SK-N-SH treated with all-trans-retinoic acid at 6 μM for 48 hours (cell line): ENCODE measurements at regions not wholly inside any gene's neighbourhood (a gene's known extent, or its start where the extent isn't known, plus 50 kb on each side); places are given as distances from the start of the nearest gene placed in this dataset.

Experiments
- ATAC-seq: fragments of 200-7000 bp; cut with Tn5 transposase; 3 replicates; pipeline ENCODE4 v1.9.1; 2020; ENCODE audit warnings: mild to moderate bottlenecking, moderate library complexity
- ARNTL ChIP-seq: fragments of 450-650 bp; formaldehyde crosslinking; IDR thresholded peaks from 2 replicates; pipeline ENCODE4 v1.5.0; 2020; ENCODE audit warnings: low read depth, mild to moderate bottlenecking, moderate library complexity, borderline replicate concordance
- BACH2 ChIP-seq: fragments of 250-450 bp; sonication (Bioruptor Pico); IDR thresholded peaks from 2 replicates; pipeline ENCODE4 v1.9.0; 2021; ENCODE audit warnings: mild to moderate bottlenecking, borderline replicate concordance
- CREB5 ChIP-seq: fragments of 250-450 bp; sonication (Bioruptor Pico); IDR thresholded peaks from 2 replicates; pipeline ENCODE4 v1.5.1; 2020; ENCODE audit warnings: low read depth, mild to moderate bottlenecking, moderate library complexity
- CSDC2 ChIP-seq: fragments of 250-450 bp; sonication (Bioruptor Pico); IDR thresholded peaks from 2 replicates; pipeline ENCODE4 v1.5.0; 2020; ENCODE audit warnings: mild to moderate bottlenecking, moderate library complexity
- ESRRG ChIP-seq: fragments of 250-450 bp; sonication (Bioruptor Pico); IDR thresholded peaks from 2 replicates; pipeline ENCODE4 v1.6.1; 2021; ENCODE audit warnings: mild to moderate bottlenecking
- GLIS3 ChIP-seq: fragments of 250-450 bp; sonication (Bioruptor Pico); IDR thresholded peaks from 2 replicates; pipeline ENCODE4 v1.5.0; 2020; ENCODE audit warnings: mild to moderate bottlenecking, moderate library complexity
- OSR1 ChIP-seq: fragments of 250-450 bp; sonication (Bioruptor Pico); IDR thresholded peaks from 2 replicates; pipeline ENCODE4 v1.8.0; 2022; ENCODE audit warnings: moderate library complexity, mild to moderate bottlenecking, inconsistent platforms
- PATZ1 ChIP-seq: fragments of 250-450 bp; sonication (Bioruptor Pico); IDR thresholded peaks from 2 replicates; pipeline ENCODE4 v1.8.0; 2020; ENCODE audit warnings: mild to moderate bottlenecking, moderate library complexity, borderline replicate concordance
- PPARA ChIP-seq: fragments of 250-450 bp; sonication (Bioruptor Pico); IDR thresholded peaks from 2 replicates; pipeline ENCODE4 v1.5.0; 2020; ENCODE audit warnings: mild to moderate bottlenecking, borderline replicate concordance
- RARB ChIP-seq: fragments of 250-450 bp; sonication (Bioruptor Pico); IDR thresholded peaks from 2 replicates; pipeline ENCODE4 v1.8.0; 2021; ENCODE audit warnings: mild to moderate bottlenecking, moderate library complexity
- SNAI2 ChIP-seq: fragments of 250-450 bp; sonication (Bioruptor Pico); IDR thresholded peaks from 2 replicates; pipeline ENCODE4 v1.5.0; 2020; ENCODE audit warnings: mild to moderate bottlenecking, moderate library complexity
- TCF4 ChIP-seq: fragments of 250-450 bp; sonication (Bioruptor Pico); IDR thresholded peaks from 2 replicates; pipeline ENCODE4 v1.8.0; 2021; ENCODE audit warnings: mild to moderate bottlenecking, moderate library complexity, borderline replicate concordance
- TSHZ2 ChIP-seq: fragments of 250-450 bp; sonication (Bioruptor Pico); IDR thresholded peaks from 2 replicates; pipeline ENCODE4 v1.5.0; 2020; ENCODE audit warnings: mild to moderate bottlenecking, moderate library complexity
- ZC3H10 ChIP-seq: fragments of 250-450 bp; sonication (Bioruptor Pico); IDR thresholded peaks from 2 replicates; pipeline ENCODE4 v1.5.1; 2021; ENCODE audit warnings: mild to moderate bottlenecking, moderate library complexity
- ZFP3 ChIP-seq: fragments of 250-450 bp; sonication (Bioruptor Pico); IDR thresholded peaks from 2 replicates; pipeline ENCODE4 v1.5.0; 2020; ENCODE audit warnings: mild to moderate bottlenecking, moderate library complexity
- ZFP30 ChIP-seq: fragments of 450-650 bp; formaldehyde crosslinking; IDR thresholded peaks from 2 replicates; pipeline ENCODE4 v1.5.0; 2022; ENCODE audit warnings: mild to moderate bottlenecking, moderate library complexity
- ZNF565 ChIP-seq: fragments of 450-650 bp; formaldehyde crosslinking; conservative IDR thresholded peaks from 2 replicates; pipeline ENCODE4 v1.5.0; 2020; ENCODE audit warnings: low read depth, mild to moderate bottlenecking, moderate library complexity
- ZNF70 ChIP-seq: fragments of 450-650 bp; formaldehyde crosslinking; IDR thresholded peaks from 2 replicates; pipeline ENCODE4 v1.5.0; 2020; ENCODE audit warnings: mild to moderate bottlenecking, moderate library complexity
- ZNF8 ChIP-seq: fragments of 450-650 bp; formaldehyde crosslinking; IDR thresholded peaks from 2 replicates; pipeline ENCODE4 v1.5.0; 2020; ENCODE audit warnings: mild to moderate bottlenecking, moderate library complexity

GRCh38 chr6:68038815-68039408, 596.2 kb upstream of the ADGRB3 start:
- no peak for TF ChIP-seq ESRRG (CRISPR knock-in tag)
- no peak for ATAC-seq

- TF ChIP-seq TSHZ2 (no peak), SNAI2 (no peak), ZC3H10 (no peak), ZFP3 (CRISPR knock-in tag) (no peak), OSR1 (CRISPR knock-in tag) (no peak), CSDC2 (no peak), ZFP30 (CRISPR knock-in tag) (no peak), ESRRG (CRISPR knock-in tag) (no peak), ZNF565 (CRISPR knock-in tag) (no peak), TCF4 (CRISPR knock-in tag) (no peak), ARNTL (CRISPR knock-in tag) (no peak), ZNF70 (CRISPR knock-in tag) (no peak), ZNF8 (no peak)
- ATAC-seq = no peak
Observed at GRCh38 chr6:68032217-68032616, 602.9 kb upstream of the ADGRB3 start.

GRCh38 chr6:68031054-68031453, 604.0 kb upstream of the ADGRB3 start:
- TF ChIP-seq CSDC2 (no peak), PPARA (CRISPR knock-in tag) (no peak), PATZ1 (CRISPR knock-in tag) (no peak), GLIS3 (CRISPR knock-in tag) (no peak), ZNF8 (no peak), BACH2 (CRISPR knock-in tag) (no peak), ZFP3 (CRISPR knock-in tag) (no peak), TCF4 (CRISPR knock-in tag) (no peak)
- TF ChIP-seq, all 23 proteins: peak for 0
- no peak for ATAC-seq

GRCh38 chr6:68026483-68026882, 608.6 kb upstream of the ADGRB3 start:
- ATAC-seq = no peak
- no peak for TF ChIP-seq ZNF70 (CRISPR knock-in tag)
- TF ChIP-seq SNAI2 = no peak
- TF ChIP-seq ZFP3 (CRISPR knock-in tag) = no peak
- no peak for TF ChIP-seq PATZ1 (CRISPR knock-in tag)
- no peak for TF ChIP-seq ZC3H10
- no peak for TF ChIP-seq RARB (CRISPR knock-in tag)
- no peak for TF ChIP-seq CREB5 (CRISPR knock-in tag)
- no peak for TF ChIP-seq PPARA (CRISPR knock-in tag)
- TF ChIP-seq TCF4 (CRISPR knock-in tag) = no peak
- TF ChIP-seq TSHZ2 = no peak
- TF ChIP-seq, all 23 proteins: peak for 0
